GF-D8 (cell line): ENCODE measurements at regions not wholly inside any gene's neighbourhood (a gene's known extent, or its start where the extent isn't known, plus 50 kb on each side); places are given as distances from the start of the nearest gene placed in this dataset.

Experiments
- DNase-seq: peaks from one replicate; lab custom pipeline; 2025; lab: John Stamatoyannopoulos, UW

GRCh38 chr10:31583293-31583692, 264.3 kb downstream of the ZEB1 start:
- DNase-seq = no peak

GRCh38 chr10:31582365-31583052, 263.5 kb downstream of the ZEB1 start:
- no peak for DNase-seq

- peak; percentile 31 for DNase-seq
Observed at GRCh38 chr10:31581741-31582323, 262.8 kb downstream of the ZEB1 start.

GRCh38 chr10:31580646-31581045, 261.6 kb downstream of the ZEB1 start:
- DNase-seq = no peak
